Ovary (tissue), 7 donors: ENCODE measurements at regions not wholly inside any gene's neighbourhood (a gene's known extent, or its start where the extent isn't known, plus 50 kb on each side); places are given as distances from the start of the nearest gene placed in this dataset.
A peak's percentile ranks its signal among the peaks of the same experiment; 100 is the strongest.

Source experiments
- DNase-seq, 5 donors: peaks; one replicate each; pipeline ENCODE4 v3.0.0-alpha.2; 2019 to 2020
- H3K27ac ChIP-seq, 2 donors: fragments of 200-600 bp; one replicate each; pipeline versions ENCODE4 v1.5.1 to v1.8.0; 2019 to 2022
- H3K27me3 ChIP-seq: fragments of 200-600 bp; one replicate; pipeline ENCODE4 v1.8.0; 2022
- H3K36me3 ChIP-seq: fragments of 200-600 bp; sonication (generic); one replicate; pipeline ENCODE4 v1.5.1; 2019
- H3K4me1 ChIP-seq: one replicate; pipeline ENCODE4 v1.8.1; 2013; ENCODE audit warnings: mild to moderate bottlenecking, moderate library complexity; ENCODE audit not compliant: insufficient read depth
- H3K4me3 ChIP-seq: fragments of 200-600 bp; sonication (generic); one replicate; pipeline ENCODE4 v1.5.1; 2017
- H3K9me3 ChIP-seq, 2 donors: fragments of 200-600 bp in 1 of 2; sonication (generic) in 1 of 2; one replicate each; pipeline versions ENCODE4 v1.5.1 to v1.8.1; 2013 to 2019; ENCODE audit warnings: mild to moderate bottlenecking in 1 of 2, moderate library complexity in 1 of 2
- EP300 ChIP-seq: sonication (generic); formaldehyde crosslinking; IDR thresholded peaks from one replicate; pipeline ENCODE4 v1.6.1; 2017; ENCODE audit warnings: antibody characterized with exemption
- POLR2A ChIP-seq: fragments of 450-650 bp; IDR thresholded peaks from one replicate; pipeline ENCODE4 v1.6.1; 2017; ENCODE audit warnings: antibody characterized with exemption, mild to moderate bottlenecking, moderate library complexity
- WGBS, 3 donors: extraction: QIAGEN DNeasy Blood & Tissue Kit in 1 of 3; methylation state at CpG; one replicate each; pipeline versions ENCODE4 v1.1.5 to v1.1.7; 2013 to 2017; 5-methylcytosine and 5-hydroxymethylcytosine counted together
- intact Hi-C, 4 donors: fragments of 100-400 bp; cut with DNase I; formaldehyde crosslinking; loops; one replicate each; pipeline versions ENCODE4 v1.11.0 to v1.15.1; 2022 to 2023
- TF ChIP-seq, protein P1 (sequence below), 3 donors: fragments of 450-650 bp in 2 of 3; fragments of 200-600 bp in 1 of 3; IDR thresholded peaks; one replicate each; pipeline versions ENCODE4 v1.5.1 to v1.8.0; 2016 to 2022; ENCODE audit warnings: antibody characterized with exemption in 3 of 3, mild to moderate bottlenecking in 1 of 3
- donor health status: DM: no; HTN: no; CAD: no; lungs with moderate emphysema.
- donor health status: DM: no; HTN: no; CAD: no.
- donor health status: Bipolar disorder and iron deficiency.
- donor health status: DM: no; HTN: no; CAD: no.
- donor health status: DM: yes; HTN: yes; CAD: no.

DNA sequence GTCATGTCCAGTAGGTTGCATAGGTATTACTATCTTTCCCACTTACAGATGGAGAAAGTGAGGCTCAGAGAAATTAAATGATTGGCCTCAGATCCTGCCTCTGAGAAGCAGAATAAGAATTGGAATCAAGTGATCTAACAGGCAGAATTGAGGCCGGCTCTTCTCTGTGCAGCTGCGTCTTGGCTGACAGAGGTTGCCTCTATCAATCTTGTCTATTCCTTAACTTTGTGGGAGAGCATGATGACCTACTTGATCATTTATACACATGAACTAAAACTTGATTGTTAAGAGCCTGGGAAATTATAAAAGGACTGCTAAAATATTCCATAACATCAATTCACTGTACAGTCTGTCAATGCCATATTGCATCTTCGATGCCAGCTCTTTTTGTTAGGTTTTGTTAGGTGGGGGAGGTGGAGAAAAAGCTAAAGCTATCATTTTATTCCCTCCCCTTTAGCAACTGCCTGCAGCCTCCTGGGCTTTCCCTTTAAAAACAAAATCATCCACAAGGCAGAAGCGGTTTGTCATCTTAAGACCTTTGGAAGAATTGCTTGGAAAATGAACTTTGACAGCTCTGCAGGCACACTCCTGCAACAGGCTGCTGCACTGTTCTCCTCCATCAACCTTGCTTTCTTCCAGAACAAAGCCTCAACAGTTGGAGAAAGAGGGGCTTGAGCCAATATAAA lies 247.4 kb downstream of the SMARCA2 start:
- Histone ChIP-seq H3K27me3 (no peaks in the 10 kb centered on the region), H3K27ac (no peak overlapping the region), H3K4me1 (peaks cover 3% of the 10 kb centered on the region), H3K4me3 (no peak overlapping the region), H3K36me3 (no peaks in the 10 kb centered on the region), H3K9me3 (no peaks in the 10 kb centered on the region)
- TF ChIP-seq POLR2A (no peak), EP300 (no peak)
- TF ChIP-seq, protein P1, sequence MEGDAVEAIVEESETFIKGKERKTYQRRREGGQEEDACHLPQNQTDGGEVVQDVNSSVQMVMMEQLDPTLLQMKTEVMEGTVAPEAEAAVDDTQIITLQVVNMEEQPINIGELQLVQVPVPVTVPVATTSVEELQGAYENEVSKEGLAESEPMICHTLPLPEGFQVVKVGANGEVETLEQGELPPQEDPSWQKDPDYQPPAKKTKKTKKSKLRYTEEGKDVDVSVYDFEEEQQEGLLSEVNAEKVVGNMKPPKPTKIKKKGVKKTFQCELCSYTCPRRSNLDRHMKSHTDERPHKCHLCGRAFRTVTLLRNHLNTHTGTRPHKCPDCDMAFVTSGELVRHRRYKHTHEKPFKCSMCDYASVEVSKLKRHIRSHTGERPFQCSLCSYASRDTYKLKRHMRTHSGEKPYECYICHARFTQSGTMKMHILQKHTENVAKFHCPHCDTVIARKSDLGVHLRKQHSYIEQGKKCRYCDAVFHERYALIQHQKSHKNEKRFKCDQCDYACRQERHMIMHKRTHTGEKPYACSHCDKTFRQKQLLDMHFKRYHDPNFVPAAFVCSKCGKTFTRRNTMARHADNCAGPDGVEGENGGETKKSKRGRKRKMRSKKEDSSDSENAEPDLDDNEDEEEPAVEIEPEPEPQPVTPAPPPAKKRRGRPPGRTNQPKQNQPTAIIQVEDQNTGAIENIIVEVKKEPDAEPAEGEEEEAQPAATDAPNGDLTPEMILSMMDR (IDR thresholded peaks at IDR 0.05): no peak
- DNase-seq: no peak
- WGBS, 3 donors: 30 to 39% (median 32%) methylated on average over 4 of the region's 4 CpGs
- intact Hi-C loops: loop anchor here in 1 of 4 donors (10.0 kb wide), 1 partner anchor 162 kb away; no protein-coding TSS in a partner anchor

DNA sequence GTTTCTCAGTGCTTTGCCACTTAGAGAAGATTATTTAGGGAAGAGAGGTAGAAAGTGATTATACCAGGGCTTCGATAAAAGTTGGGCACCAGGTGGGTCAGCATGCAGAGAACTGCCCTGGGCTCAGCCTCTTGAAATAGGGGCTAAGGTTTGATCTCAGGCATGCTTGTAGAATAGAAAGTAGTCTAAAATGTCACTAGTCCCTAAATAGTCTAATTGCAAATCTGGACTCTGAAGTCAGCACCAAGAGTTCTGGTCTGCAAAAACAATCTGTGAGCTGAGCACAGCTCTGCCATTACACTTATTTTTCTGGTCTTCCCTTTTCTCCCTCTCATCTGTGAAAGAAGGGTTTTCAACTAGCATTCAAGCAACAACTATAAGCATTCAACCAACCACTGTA lies 248.0 kb downstream of the SMARCA2 start:
- DNase-seq: no peak
- TF ChIP-seq, protein P1 (IDR thresholded peaks at IDR 0.05): no peak
- TF ChIP-seq POLR2A (no peak), EP300 (no peak)
- no peak overlapping the region for H3K27ac ChIP-seq
- H3K9me3 ChIP-seq: no peaks in the 10 kb centered on the region
- H3K27me3 ChIP-seq: no peaks in the 10 kb centered on the region
- WGBS, 3 donors: 67 to 85% (median 69%) methylated on average over 1 of the region's 1 CpG
- intact Hi-C loops: loop anchor here in 1 of 4 donors (10.0 kb wide), 1 partner anchor 162 kb away; no protein-coding TSS in a partner anchor
- H3K4me3 ChIP-seq: no peak overlapping the region
- H3K4me1 ChIP-seq: peaks cover 4% of the 10 kb centered on the region
- no peaks in the 10 kb centered on the region for H3K36me3 ChIP-seq

DNA sequence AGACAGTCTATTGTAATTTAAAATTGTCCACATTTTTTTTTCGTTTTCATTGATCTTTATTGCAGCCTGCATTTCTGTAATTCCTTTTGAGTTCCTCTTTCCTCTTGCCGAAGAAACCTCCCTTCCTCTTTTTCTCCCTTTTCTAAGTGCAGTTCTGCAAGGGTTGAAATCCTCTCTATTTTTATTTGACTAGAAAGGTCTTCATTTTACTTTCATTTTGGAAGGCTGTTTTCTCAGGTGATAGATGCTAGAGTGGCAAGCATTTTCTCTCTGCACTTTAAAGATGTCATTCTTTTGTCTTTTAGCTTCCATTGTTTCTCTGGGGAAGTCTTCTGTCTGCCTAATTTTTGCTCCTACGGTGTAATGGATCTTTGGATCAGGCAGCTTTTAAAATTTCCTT lies 248.5 kb downstream of the SMARCA2 start:
- no peak for DNase-seq
- Histone ChIP-seq H3K27ac (no peak overlapping the region), H3K27me3 (no peaks in the 10 kb centered on the region), H3K9me3 (no peaks in the 10 kb centered on the region), H3K36me3 (no peaks in the 10 kb centered on the region), H3K4me1 (peaks cover 4% of the 10 kb centered on the region), H3K4me3 (no peak overlapping the region)
- 30 to 85% (median 71%) methylated on average over 3 of the region's 3 CpGs for WGBS, 3 donors
- TF ChIP-seq POLR2A: no peak
- intact Hi-C loops: loop anchor here in 1 of 4 donors (10.0 kb wide), 1 partner anchor 161 kb away; no protein-coding TSS in a partner anchor

DNA sequence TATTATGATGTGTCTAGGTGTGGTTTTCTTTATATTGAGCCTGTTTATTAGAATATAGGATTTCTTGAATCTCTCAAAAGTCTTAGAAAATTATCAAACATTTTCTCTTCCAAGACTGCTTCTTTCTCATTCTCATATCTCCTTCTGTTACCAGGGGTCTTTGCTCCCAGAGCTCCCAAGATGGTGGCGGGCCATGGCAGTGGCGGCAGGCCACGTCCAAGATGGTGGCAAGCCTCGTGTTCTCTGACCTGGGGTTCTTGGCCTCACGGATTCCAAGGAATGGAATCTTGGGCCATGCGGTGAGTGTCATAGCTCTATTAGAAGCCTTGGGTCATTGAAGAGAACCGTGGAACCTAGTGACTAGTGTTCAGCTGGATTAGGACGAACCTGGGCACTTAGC lies 248.9 kb downstream of the SMARCA2 start:
- WGBS, 3 donors: 84 to 99% (median 95%) methylated on average over 8 of the region's 8 CpGs
- TF ChIP-seq EP300: no peak
- TF ChIP-seq POLR2A: no peak
- TF ChIP-seq, protein P1 (IDR thresholded peaks at IDR 0.05): no peak
- Histone ChIP-seq H3K4me1 (peaks cover 4% of the 10 kb centered on the region), H3K36me3 (no peaks in the 10 kb centered on the region), H3K9me3 (no peaks in the 10 kb centered on the region), H3K27me3 (no peaks in the 10 kb centered on the region), H3K27ac (no peak overlapping the region), H3K4me3 (no peak overlapping the region)
- intact Hi-C loops: loop anchor here in 1 of 4 donors (10.0 kb wide), 1 partner anchor 161 kb away; no protein-coding TSS in a partner anchor
- no peak for DNase-seq

DNA sequence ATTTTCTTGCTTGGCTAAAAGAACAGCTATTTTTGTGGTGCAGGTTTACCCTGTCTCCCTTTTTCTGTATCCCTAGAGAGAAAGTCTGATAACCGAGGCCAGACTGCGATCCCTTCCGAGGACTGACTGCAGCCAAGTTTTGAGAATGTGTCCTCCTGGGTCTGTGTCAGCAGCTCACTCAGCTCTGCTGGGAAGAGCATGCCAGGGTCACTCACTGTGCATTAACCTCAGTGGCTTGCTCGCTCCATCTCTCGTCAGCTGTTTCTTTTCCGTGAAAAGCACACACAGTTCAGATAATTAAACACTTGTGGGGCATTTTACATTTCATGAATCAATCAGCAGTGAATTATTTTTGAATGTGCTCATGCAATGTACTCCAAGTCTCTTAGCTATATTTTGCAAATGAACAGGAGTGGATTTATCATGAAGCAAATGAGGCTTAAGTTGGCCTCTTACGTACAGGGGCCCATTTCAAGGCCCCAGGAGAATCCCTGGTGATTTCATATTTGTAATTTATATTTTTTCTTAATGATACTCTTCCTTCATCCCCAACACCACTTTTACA lies 252.1 kb downstream of the SMARCA2 start:
- 4 to 15% (median 13%) methylated on average over 7 of the region's 7 CpGs for WGBS, 3 donors
- peak; percentile 27 to 55 (median 41) for DNase-seq
- TF ChIP-seq, protein P1 (IDR thresholded peaks at IDR 0.05): no peak
- TF ChIP-seq EP300 (no peak), POLR2A (no peak)
- H3K27me3 ChIP-seq: no peaks in the 10 kb centered on the region
- H3K36me3 ChIP-seq: no peaks in the 10 kb centered on the region
- no peak overlapping the region for H3K4me3 ChIP-seq
- H3K27ac ChIP-seq: peak overlapping the region in 1 of 2 donors; percentile 63
- intact Hi-C loops: loop anchor here in 1 of 4 donors (10.0 kb wide), 1 partner anchor 158 kb away; no protein-coding TSS in a partner anchor
- peaks cover 7% of the 10 kb centered on the region for H3K4me1 ChIP-seq
- no peaks in the 10 kb centered on the region for H3K9me3 ChIP-seq
